GM12878 (cell line): ENCODE measurements at regions not wholly inside any gene's neighbourhood (a gene's known extent, or its start where the extent isn't known, plus 50 kb on each side); places are given as distances from the start of the nearest gene placed in this dataset.

Experiments
- KLF5 ChIP-seq: fragments of 450-650 bp; IDR thresholded peaks from 2 replicates; pipeline ENCODE4 v1.6.1; 2014; ENCODE audit warnings: mild to moderate bottlenecking; ENCODE audit not compliant: partially characterized antibody
- NBN ChIP-seq: fragments of 450-650 bp; IDR thresholded peaks from 2 replicates; pipeline ENCODE4 v1.6.1; 2016
- NFXL1 ChIP-seq: fragments of 450-650 bp; IDR thresholded peaks from 2 replicates; pipeline ENCODE4 v1.6.1; 2017; ENCODE audit warnings: antibody characterized with exemption, mild to moderate bottlenecking, borderline replicate concordance
- POLR2A ChIP-seq: IDR thresholded peaks from 2 replicates; pipeline ENCODE4 v1.6.1; 2011; ENCODE audit warnings: low read depth, mild to moderate bottlenecking, low read length
- POLR2AphosphoS5 ChIP-seq: IDR thresholded peaks from 2 replicates; pipeline ENCODE4 v1.6.1; 2011; ENCODE audit warnings: mild to moderate bottlenecking, low read length, inconsistent platforms
- TAF1 ChIP-seq: IDR thresholded peaks from 2 replicates; pipeline ENCODE4 v1.6.1; 2011; ENCODE audit warnings: mild to moderate bottlenecking, low read depth, low read length, borderline replicate concordance
- ZNF274 ChIP-seq: IDR thresholded peaks from one replicate; pipeline ENCODE4 v1.8.0; 2011; ENCODE audit not compliant: insufficient read length, insufficient read depth
- TF ChIP-seq, protein P1 (sequence below): IDR thresholded peaks from 2 replicates; pipeline ENCODE4 v1.6.1; 2011; ENCODE audit warnings: low read depth, mild to moderate bottlenecking, low read length, moderate library complexity, borderline replicate concordance; ENCODE audit errors: extremely low read depth
- TF ChIP-seq, protein P2 (sequence below), 3 experiments: IDR thresholded peaks in 2 of 3; conservative IDR thresholded peaks in 1 of 3; 2 replicates each; pipeline ENCODE4 v1.5.1; 2011; ENCODE audit warnings: low read depth in 3 of 3, low read length in 3 of 3, mild to moderate bottlenecking in 3 of 3, control low read depth in 2 of 3, moderate library complexity in 2 of 3, inconsistent platforms in 1 of 3, mixed read lengths in 1 of 3; ENCODE audit not compliant: control insufficient read depth in 2 of 3, insufficient read depth in 1 of 3; ENCODE audit errors: extremely low read depth in 1 of 3

DNA sequence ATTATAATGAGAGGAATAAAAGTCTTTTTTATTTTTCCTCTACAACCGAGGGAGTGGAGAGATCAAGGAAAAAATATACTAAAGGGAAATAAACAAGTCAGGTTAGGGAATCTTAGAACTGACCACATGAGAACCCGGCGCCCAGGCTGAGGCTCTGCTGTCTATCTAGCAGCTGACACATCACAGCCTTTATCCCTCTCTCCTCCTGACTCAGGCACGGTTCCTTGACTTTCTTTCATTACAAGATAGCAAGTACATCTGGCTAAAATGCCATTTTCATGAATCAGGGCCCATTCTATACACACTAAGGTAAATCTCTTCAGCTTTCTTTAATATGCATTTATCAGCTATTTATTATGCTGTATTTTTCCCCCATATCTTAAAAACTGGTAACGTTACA is 296.0 kb downstream of the TMX3 start:
- TF ChIP-seq POLR2AphosphoS5, result no peak
- TF ChIP-seq ZNF274, result no peak
- TF ChIP-seq, protein P1, sequence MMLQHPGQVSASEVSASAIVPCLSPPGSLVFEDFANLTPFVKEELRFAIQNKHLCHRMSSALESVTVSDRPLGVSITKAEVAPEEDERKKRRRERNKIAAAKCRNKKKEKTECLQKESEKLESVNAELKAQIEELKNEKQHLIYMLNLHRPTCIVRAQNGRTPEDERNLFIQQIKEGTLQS, result no peak
- TF ChIP-seq NBN, result no peak
- no peak for TF ChIP-seq KLF5
- TF ChIP-seq TAF1, result no peak
- TF ChIP-seq, protein P2, sequence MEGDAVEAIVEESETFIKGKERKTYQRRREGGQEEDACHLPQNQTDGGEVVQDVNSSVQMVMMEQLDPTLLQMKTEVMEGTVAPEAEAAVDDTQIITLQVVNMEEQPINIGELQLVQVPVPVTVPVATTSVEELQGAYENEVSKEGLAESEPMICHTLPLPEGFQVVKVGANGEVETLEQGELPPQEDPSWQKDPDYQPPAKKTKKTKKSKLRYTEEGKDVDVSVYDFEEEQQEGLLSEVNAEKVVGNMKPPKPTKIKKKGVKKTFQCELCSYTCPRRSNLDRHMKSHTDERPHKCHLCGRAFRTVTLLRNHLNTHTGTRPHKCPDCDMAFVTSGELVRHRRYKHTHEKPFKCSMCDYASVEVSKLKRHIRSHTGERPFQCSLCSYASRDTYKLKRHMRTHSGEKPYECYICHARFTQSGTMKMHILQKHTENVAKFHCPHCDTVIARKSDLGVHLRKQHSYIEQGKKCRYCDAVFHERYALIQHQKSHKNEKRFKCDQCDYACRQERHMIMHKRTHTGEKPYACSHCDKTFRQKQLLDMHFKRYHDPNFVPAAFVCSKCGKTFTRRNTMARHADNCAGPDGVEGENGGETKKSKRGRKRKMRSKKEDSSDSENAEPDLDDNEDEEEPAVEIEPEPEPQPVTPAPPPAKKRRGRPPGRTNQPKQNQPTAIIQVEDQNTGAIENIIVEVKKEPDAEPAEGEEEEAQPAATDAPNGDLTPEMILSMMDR (IDR thresholded peaks at IDR 0.05 in 2 of 3, conservative IDR thresholded peaks at IDR 0.05 in 1 of 3; ENCODE audit: control insufficient read depth in 2 of 3, extremely low read depth in 1 of 3, insufficient read depth in 1 of 3, low read depth in 3 of 3, low read length in 3 of 3), result no peak
- TF ChIP-seq POLR2A, result no peak
- no peak for TF ChIP-seq NFXL1
